ENCODE measurements at regions not wholly inside any gene's neighbourhood (a gene's known extent, or its start where the extent isn't known, plus 50 kb on each side); places are given as distances from the start of the nearest gene placed in this dataset.
"Not testable (repeated sequence)": the region's sequence is repeated elsewhere in the genome, so short reads cannot be mapped to it uniquely, and the experiment has no call there.

- intact Hi-C loops (cut with DNase I): no loop called here
- peaks cover 0 to 3% (median 0%) of the 10 kb centered on the region in 4 donors for H3K4me1 ChIP-seq
- no peak for DNase-seq (ENCODE audit: extremely low spot score)
- H3K27me3 ChIP-seq: peaks cover 0 to 16% (median 0%) of the 10 kb centered on the region in 4 donors
- TF ChIP-seq CTCF (IDR thresholded peaks at IDR 0.05) (no peak), POLR2AphosphoS5 (IDR thresholded peaks at IDR 0.05) (no peak), POLR2A (IDR thresholded peaks at IDR 0.05; ENCODE audit: low read depth) (no peak), EP300 (IDR thresholded peaks at IDR 0.05) (no peak)
- no peak overlapping the region for H3K4me3 ChIP-seq
- no peaks in the 10 kb centered on the region for H3K36me3 ChIP-seq
- no peaks in the 10 kb centered on the region for H3K9me3 ChIP-seq
- 81% methylated on average over 4 of the region's 4 CpGs for WGBS
- H3K27ac ChIP-seq (replicated peaks in 1 of 4): no peak overlapping the region
Observed at GRCh38 chr20:58033026-58033536, 195.4 kb downstream of the ANKRD60 start.

DNA sequence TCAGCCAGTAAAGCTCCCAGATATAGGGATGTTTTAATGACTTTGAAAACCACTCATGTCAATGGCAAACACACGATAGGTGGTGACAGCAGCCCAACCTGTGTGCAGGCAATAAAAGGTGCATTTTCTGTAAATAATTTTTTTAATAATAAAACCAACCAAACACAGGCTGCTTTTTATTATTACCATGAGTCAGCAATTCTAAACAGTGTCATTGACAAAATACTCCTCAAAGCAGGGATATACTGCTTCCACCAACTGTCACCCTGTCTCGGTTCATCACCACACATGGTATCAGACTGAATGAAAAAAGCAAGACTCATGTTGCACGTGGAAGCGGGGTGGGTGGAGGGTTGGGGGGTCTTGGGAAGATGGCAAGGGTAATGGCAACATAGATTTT is 195.9 kb downstream of the ANKRD60 start:
- Histone ChIP-seq H3K4me3 (no peak overlapping the region), H3K27ac (replicated peaks in 1 of 4) (no peak overlapping the region), H3K36me3 (no peaks in the 10 kb centered on the region), H3K27me3 (peaks cover 0 to 17% (median 0%) of the 10 kb centered on the region in 4 donors), H3K9me3 (no peaks in the 10 kb centered on the region), H3K4me1 (peaks cover 0 to 3% (median 0%) of the 10 kb centered on the region in 4 donors)
- intact Hi-C loops (cut with DNase I): no loop called here
- WGBS: 83% methylated on average over 4 of the region's 4 CpGs
- no peak for DNase-seq (ENCODE audit: extremely low spot score)
- no peak for TF ChIP-seq POLR2A (IDR thresholded peaks at IDR 0.05; ENCODE audit: low read depth)
- TF ChIP-seq CTCF (IDR thresholded peaks at IDR 0.05): no peak
- no peak for TF ChIP-seq EP300 (IDR thresholded peaks at IDR 0.05)
- no peak for TF ChIP-seq POLR2AphosphoS5 (IDR thresholded peaks at IDR 0.05)

DNA sequence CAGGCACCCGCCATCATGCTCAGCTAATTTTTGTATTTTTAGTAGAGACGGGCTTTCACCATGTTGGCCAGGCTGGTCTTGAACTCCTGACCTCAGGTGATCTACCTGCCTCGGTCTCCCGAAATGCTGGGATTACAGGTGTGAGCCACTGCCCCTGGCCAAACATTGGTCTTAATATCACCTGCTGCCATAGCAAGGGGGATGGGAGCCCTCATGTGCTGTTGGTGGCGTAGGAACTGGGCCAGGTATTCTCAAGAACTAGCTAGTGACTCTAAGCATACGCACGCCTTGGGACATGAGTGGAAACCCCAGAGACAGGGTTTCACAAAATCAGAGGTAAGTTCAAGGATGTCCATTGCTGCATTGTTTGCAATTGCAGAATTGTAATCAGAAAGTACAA is 197.1 kb downstream of the ANKRD60 start:
- H3K36me3 ChIP-seq; H3K4me3 ChIP-seq; H3K4me1 ChIP-seq; DNase-seq (ENCODE audit: extremely low spot score); H3K9me3 ChIP-seq; intact Hi-C loops (cut with DNase I); H3K27ac ChIP-seq (replicated peaks in 1 of 4): not testable (repeated sequence)
- peaks cover 0 to 17% (median 0%) of the 10 kb centered on the region in 4 donors for H3K27me3 ChIP-seq
- 97% methylated on average over 7 of the region's 7 CpGs for WGBS

- no peak for DNase-seq (ENCODE audit: extremely low spot score)
- no peaks in the 10 kb centered on the region for H3K36me3 ChIP-seq
- no peaks in the 10 kb centered on the region for H3K4me1 ChIP-seq
- WGBS: 78% methylated on average over 3 of the region's 3 CpGs
- H3K27me3 ChIP-seq: peaks cover 0 to 37% (median 0%) of the 10 kb centered on the region in 4 donors
- H3K27ac ChIP-seq (replicated peaks in 1 of 4): no peak overlapping the region
- no peaks in the 10 kb centered on the region for H3K9me3 ChIP-seq
- H3K4me3 ChIP-seq: no peak overlapping the region
- TF ChIP-seq CTCF (IDR thresholded peaks at IDR 0.05) (no peak), EP300 (IDR thresholded peaks at IDR 0.05) (no peak), POLR2AphosphoS5 (IDR thresholded peaks at IDR 0.05) (no peak), POLR2A (IDR thresholded peaks at IDR 0.05; ENCODE audit: low read depth) (no peak)
- intact Hi-C loops (cut with DNase I): no loop called here
Observed at GRCh38 chr20:58028123-58028522, 200.3 kb downstream of the ANKRD60 start.

GRCh38 chr20:58026361-58026760 is 202.1 kb downstream of the ANKRD60 start:
- H3K4me3 ChIP-seq: no peak overlapping the region
- 85% methylated on average over 2 of the region's 2 CpGs for WGBS
- H3K4me1 ChIP-seq: peaks cover 0 to 5% (median 2%) of the 10 kb centered on the region in 4 donors
- intact Hi-C loops (cut with DNase I): no loop called here
- H3K27me3 ChIP-seq: peaks cover 0 to 37% (median 0%) of the 10 kb centered on the region in 4 donors
- TF ChIP-seq POLR2A (IDR thresholded peaks at IDR 0.05; ENCODE audit: low read depth): no peak
- TF ChIP-seq POLR2AphosphoS5 (IDR thresholded peaks at IDR 0.05): no peak
- TF ChIP-seq EP300 (IDR thresholded peaks at IDR 0.05): no peak
- no peak for TF ChIP-seq CTCF (IDR thresholded peaks at IDR 0.05)
- H3K27ac ChIP-seq (replicated peaks in 1 of 4): no peak overlapping the region
- no peaks in the 10 kb centered on the region for H3K36me3 ChIP-seq
- H3K9me3 ChIP-seq: no peaks in the 10 kb centered on the region
- DNase-seq (ENCODE audit: extremely low spot score): no peak
